Mesothelial cell of epicardium (in vitro differentiated cells): ENCODE measurements at regions not wholly inside any gene's neighbourhood (a gene's known extent, or its start where the extent isn't known, plus 50 kb on each side); places are given as distances from the start of the nearest gene placed in this dataset.
"Not testable (repeated sequence)": the region's sequence is repeated elsewhere in the genome, so short reads cannot be mapped to it uniquely, and the experiment has no call there.

Experiments
- DNase-seq, 2 experiments: peaks; one replicate each; pipeline ENCODE4 v3.0.0; 2021; ENCODE audit warnings: low spot score in 2 of 2; ENCODE audit not compliant: unreplicated experiment in 2 of 2
- H3K27ac Mint-ChIP-seq: 2 replicates; pipeline ENCODE4 v1.8.0; 2021; ENCODE audit warnings: mixed read lengths
- H3K27me3 Mint-ChIP-seq: 2 replicates; pipeline ENCODE4 v1.8.0; 2021; ENCODE audit warnings: low read depth, mixed read lengths
- H3K36me3 Mint-ChIP-seq: 2 replicates; pipeline ENCODE4 v1.8.0; 2021; ENCODE audit warnings: mixed read lengths
- H3K4me1 Mint-ChIP-seq: 2 replicates; pipeline ENCODE4 v1.8.0; 2021; ENCODE audit warnings: mixed read lengths
- H3K4me3 Mint-ChIP-seq: 2 replicates; pipeline ENCODE4 v1.8.0; 2021; ENCODE audit warnings: mild to moderate bottlenecking, moderate library complexity, mixed read lengths
- H3K9me3 Mint-ChIP-seq: 2 replicates; pipeline ENCODE4 v1.8.0; 2021; ENCODE audit warnings: mixed read lengths
- TF ChIP-seq, protein P1 (sequence below): fragments of 200-600 bp; sonication (generic); IDR thresholded peaks from one replicate; pipeline ENCODE4 v1.5.0; 2021; ENCODE audit warnings: antibody characterized with exemption; ENCODE audit not compliant: unreplicated experiment

DNA sequence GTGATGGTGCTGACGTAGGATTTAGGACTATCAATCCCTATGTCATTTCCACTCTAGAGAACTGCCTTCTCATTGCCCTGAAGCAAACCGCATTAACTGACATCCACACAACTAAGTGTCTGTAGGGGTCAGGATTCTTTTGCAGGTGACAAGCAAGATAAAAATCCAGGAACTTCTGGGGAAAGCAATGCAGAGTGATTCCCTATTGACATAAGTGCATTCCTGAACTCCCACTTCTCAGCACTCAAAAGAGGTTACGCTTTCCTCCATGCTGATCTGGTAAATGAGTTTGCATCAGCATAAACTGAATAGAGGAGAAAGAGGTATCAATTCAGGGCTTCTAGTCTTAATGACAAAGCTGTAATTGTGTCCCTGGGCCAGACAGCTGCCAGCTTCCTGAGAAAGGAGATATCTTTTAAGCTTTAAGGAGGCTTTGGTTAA lies 224.6 kb upstream of the ISX start:
- H3K27me3 Mint-ChIP-seq = peaks cover 1% of the 10 kb centered on the region
- DNase-seq = no peak
- H3K9me3 Mint-ChIP-seq = peaks cover 8% of the 10 kb centered on the region
- TF ChIP-seq, protein P1, sequence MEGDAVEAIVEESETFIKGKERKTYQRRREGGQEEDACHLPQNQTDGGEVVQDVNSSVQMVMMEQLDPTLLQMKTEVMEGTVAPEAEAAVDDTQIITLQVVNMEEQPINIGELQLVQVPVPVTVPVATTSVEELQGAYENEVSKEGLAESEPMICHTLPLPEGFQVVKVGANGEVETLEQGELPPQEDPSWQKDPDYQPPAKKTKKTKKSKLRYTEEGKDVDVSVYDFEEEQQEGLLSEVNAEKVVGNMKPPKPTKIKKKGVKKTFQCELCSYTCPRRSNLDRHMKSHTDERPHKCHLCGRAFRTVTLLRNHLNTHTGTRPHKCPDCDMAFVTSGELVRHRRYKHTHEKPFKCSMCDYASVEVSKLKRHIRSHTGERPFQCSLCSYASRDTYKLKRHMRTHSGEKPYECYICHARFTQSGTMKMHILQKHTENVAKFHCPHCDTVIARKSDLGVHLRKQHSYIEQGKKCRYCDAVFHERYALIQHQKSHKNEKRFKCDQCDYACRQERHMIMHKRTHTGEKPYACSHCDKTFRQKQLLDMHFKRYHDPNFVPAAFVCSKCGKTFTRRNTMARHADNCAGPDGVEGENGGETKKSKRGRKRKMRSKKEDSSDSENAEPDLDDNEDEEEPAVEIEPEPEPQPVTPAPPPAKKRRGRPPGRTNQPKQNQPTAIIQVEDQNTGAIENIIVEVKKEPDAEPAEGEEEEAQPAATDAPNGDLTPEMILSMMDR = no peak
- H3K36me3 Mint-ChIP-seq = no peaks in the 10 kb centered on the region
- no peak overlapping the region for H3K27ac Mint-ChIP-seq
- H3K4me1 Mint-ChIP-seq = peaks cover 13% of the 10 kb centered on the region
- H3K4me3 Mint-ChIP-seq = no peak overlapping the region

- H3K27me3 Mint-ChIP-seq = peaks cover 1% of the 10 kb centered on the region
- TF ChIP-seq, protein P1 = no peak
- no peak for DNase-seq
- peaks cover 8% of the 10 kb centered on the region for H3K9me3 Mint-ChIP-seq
- no peak overlapping the region for H3K4me3 Mint-ChIP-seq
- no peaks in the 10 kb centered on the region for H3K36me3 Mint-ChIP-seq
- peaks cover 13% of the 10 kb centered on the region for H3K4me1 Mint-ChIP-seq
- no peak overlapping the region for H3K27ac Mint-ChIP-seq
These were observed 224.0 kb upstream of the ISX start for GRCh38 chr22:34841911-34842310.

GRCh38 chr22:34842630-34843029 lies 223.3 kb upstream of the ISX start:
- TF ChIP-seq, protein P1 = no peak
- Mint-ChIP-seq H3K36me3 (no peaks in the 10 kb centered on the region), H3K4me1 (peaks cover 13% of the 10 kb centered on the region), H3K27me3 (no peaks in the 10 kb centered on the region), H3K9me3 (peaks cover 8% of the 10 kb centered on the region), H3K27ac (no peak overlapping the region), H3K4me3 (no peak overlapping the region)
- no peak for DNase-seq

DNA sequence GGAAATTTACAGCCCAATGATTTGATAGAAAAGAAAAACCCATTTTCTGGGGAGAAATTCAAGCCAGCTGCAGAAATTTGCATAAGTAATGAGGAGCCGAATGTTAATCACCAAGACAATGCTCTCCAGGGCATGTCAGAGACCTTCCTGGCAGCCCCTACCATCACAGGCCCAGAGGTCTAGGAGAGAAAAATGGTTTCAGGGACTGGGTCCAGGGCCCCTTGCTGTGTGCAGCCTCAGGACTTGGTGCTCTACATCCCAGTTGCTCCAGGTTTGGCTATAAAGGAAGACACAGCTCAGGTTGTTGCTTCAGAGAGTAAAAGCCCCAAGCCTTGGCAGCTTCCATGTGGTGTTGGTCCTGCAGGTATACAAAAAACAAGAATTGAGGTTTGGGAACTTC lies 222.2 kb upstream of the ISX start:
- not testable (repeated sequence) for H3K9me3 Mint-ChIP-seq, H3K4me3 Mint-ChIP-seq, H3K27ac Mint-ChIP-seq, H3K36me3 Mint-ChIP-seq, DNase-seq, H3K27me3 Mint-ChIP-seq
- H3K4me1 Mint-ChIP-seq = peaks cover 13% of the 10 kb centered on the region

DNA sequence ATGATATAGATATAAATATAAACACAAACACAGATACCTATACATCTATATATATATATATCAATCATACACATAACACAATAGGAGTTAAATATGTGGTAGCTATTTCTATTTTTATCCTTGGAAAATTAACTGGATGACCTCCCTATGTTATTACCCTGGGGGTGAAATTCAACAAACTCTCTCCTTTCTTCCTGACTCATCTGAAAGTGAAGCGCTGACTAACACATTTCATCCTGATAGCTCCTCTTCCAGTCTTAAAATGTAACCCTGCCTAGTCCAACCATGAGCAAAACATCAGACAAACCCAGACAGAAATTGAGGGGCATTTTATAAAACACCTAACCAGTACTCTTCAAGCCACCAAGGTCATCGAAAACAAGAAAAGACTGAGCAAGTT lies 220.6 kb upstream of the ISX start:
- Mint-ChIP-seq H3K4me3 (no peak overlapping the region), H3K27me3 (no peaks in the 10 kb centered on the region), H3K4me1 (peaks cover 19% of the 10 kb centered on the region), H3K36me3 (no peaks in the 10 kb centered on the region), H3K9me3 (peaks cover 8% of the 10 kb centered on the region), H3K27ac (no peak overlapping the region)
- TF ChIP-seq, protein P1 = no peak
- DNase-seq = no peak

GRCh38 chr22:34847072-34847471 lies 218.9 kb upstream of the ISX start:
- DNase-seq = no peak
- H3K36me3 Mint-ChIP-seq = no peaks in the 10 kb centered on the region
- TF ChIP-seq, protein P1 = no peak
- H3K4me1 Mint-ChIP-seq = peaks cover 7% of the 10 kb centered on the region
- no peak overlapping the region for H3K27ac Mint-ChIP-seq
- H3K9me3 Mint-ChIP-seq = peaks cover 8% of the 10 kb centered on the region
- H3K27me3 Mint-ChIP-seq = no peaks in the 10 kb centered on the region
- H3K4me3 Mint-ChIP-seq = no peak overlapping the region
